ENCODE measurements at regions not wholly inside any gene's neighbourhood (a gene's known extent, or its start where the extent isn't known, plus 50 kb on each side); places are given as distances from the start of the nearest gene placed in this dataset.

DNA sequence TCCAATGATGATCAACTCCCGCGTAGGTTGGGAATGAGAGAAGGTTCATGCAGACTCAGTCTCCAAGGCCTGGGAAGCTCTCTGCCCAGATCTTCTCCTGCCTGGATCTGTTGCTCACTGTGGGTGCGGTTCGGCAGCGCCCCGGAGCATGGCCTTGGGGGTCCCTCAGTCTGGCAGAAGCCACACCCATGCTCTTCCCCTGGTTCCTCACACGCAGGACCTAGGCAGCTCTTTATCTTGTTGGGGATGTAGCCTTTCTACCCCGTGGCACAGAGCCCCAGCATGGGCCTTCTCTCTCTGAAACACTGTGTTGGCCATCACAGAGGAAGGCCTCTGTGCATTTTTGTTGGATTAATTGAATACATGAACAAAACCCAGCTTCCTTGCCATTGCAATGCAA, 1461.6 kb downstream of the BRD1 start:
- no peak overlapping the region for H3K4me3 ChIP-seq
- peaks cover 0 to 16% (median 4%) of the 10 kb centered on the region in 4 donors for H3K4me1 ChIP-seq
- H3K9me3 ChIP-seq = no peaks in the 10 kb centered on the region
- no peaks in the 10 kb centered on the region for H3K36me3 ChIP-seq
- H3K27me3 ChIP-seq = peaks cover 0 to 19% (median 0%) of the 10 kb centered on the region in 3 donors
- WGBS, 5 donors = 71 to 90% (median 81%) methylated on average over 8 of the region's 8 CpGs
- no peak for DNase-seq
- H3K27ac ChIP-seq = no peak overlapping the region
- intact Hi-C loops (cut with DNase I; ENCODE audit: low total_unique reads) = no loop called here
- TF ChIP-seq POLR2A (IDR thresholded peaks at IDR 0.05) (no peak), POLR2AphosphoS5 (IDR thresholded peaks at IDR 0.05) (no peak), EP300 (IDR thresholded peaks at IDR 0.05) (no peak)
- TF ChIP-seq, protein P1, sequence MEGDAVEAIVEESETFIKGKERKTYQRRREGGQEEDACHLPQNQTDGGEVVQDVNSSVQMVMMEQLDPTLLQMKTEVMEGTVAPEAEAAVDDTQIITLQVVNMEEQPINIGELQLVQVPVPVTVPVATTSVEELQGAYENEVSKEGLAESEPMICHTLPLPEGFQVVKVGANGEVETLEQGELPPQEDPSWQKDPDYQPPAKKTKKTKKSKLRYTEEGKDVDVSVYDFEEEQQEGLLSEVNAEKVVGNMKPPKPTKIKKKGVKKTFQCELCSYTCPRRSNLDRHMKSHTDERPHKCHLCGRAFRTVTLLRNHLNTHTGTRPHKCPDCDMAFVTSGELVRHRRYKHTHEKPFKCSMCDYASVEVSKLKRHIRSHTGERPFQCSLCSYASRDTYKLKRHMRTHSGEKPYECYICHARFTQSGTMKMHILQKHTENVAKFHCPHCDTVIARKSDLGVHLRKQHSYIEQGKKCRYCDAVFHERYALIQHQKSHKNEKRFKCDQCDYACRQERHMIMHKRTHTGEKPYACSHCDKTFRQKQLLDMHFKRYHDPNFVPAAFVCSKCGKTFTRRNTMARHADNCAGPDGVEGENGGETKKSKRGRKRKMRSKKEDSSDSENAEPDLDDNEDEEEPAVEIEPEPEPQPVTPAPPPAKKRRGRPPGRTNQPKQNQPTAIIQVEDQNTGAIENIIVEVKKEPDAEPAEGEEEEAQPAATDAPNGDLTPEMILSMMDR (IDR thresholded peaks at IDR 0.05) = no peak

DNA sequence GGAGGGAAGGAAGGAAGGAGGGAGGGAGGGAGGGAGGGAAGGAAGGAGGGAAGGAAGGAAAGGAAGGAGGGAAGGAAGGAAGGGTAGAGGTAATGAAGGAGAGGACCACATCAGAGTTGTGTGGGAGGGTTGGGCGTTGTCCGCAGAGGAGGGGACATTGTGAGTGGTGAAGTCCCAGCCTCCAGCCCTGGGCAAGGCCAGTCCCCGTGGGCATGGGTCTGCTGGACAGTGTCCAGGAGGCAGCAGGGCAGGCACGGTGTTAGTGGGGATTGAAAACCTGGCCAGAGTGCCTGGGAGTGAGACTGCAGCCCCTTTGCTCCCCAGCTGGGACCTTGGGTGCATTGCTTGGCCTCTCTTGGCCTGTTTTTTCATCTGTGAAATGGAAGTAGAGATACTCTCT, 1462.3 kb downstream of the BRD1 start:
- Histone ChIP-seq H3K4me1 (peaks cover 0 to 10% (median 2%) of the 10 kb centered on the region in 4 donors), H3K36me3 (no peaks in the 10 kb centered on the region), H3K4me3 (no peak overlapping the region), H3K27ac (no peak overlapping the region), H3K9me3 (no peaks in the 10 kb centered on the region), H3K27me3 (peaks cover 0 to 13% (median 0%) of the 10 kb centered on the region in 3 donors)
- WGBS, 5 donors = 70 to 84% (median 79%) methylated on average over 4 of the region's 4 CpGs
- peak in 1 of 2 donors; percentile 19 for DNase-seq
- TF ChIP-seq, protein P1 (IDR thresholded peaks at IDR 0.05) = no peak
- TF ChIP-seq POLR2AphosphoS5 (IDR thresholded peaks at IDR 0.05) (no peak), POLR2A (IDR thresholded peaks at IDR 0.05) (no peak), EP300 (IDR thresholded peaks at IDR 0.05) (no peak)
- intact Hi-C loops (cut with DNase I; ENCODE audit: low total_unique reads) = no loop called here

DNA sequence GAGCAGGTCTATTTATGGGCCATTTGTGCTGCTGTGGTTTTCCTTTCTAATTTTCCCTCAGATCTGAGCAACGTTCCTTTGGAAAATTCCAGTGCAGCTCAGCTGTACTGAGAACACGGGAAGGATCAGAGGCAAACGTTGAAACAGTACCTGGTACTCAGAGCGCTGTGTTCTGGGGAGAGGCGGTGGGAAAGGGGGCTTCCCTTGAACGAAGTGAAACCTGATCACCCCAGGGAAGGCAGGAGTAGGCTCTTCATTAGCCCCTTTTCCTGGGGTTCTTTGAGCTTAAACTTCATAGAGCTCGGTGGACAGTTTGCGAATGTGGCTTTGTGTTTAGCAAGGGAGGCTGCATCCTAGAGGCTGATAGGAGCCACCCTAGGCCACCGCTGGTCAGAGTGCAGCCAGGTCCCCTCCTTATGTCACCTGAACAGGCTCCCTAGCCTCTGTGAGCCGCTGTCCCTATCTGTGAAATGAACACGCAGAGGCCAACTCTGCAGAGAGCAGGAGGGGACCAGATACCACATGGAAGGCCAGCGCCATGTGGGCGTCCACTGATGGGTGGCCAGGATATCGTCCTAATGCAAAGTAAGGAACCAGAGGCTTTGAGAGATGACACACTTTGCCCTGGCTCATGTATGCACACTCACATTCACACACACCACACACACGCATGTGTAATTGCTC, 1464.8 kb downstream of the BRD1 start:
- intact Hi-C loops (cut with DNase I; ENCODE audit: low total_unique reads) = no loop called here
- peak in 1 of 2 donors; percentile 16 for DNase-seq
- Histone ChIP-seq H3K9me3 (no peaks in the 10 kb centered on the region), H3K27me3 (peaks cover 0 to 36% (median 0%) of the 10 kb centered on the region in 3 donors), H3K36me3 (no peaks in the 10 kb centered on the region), H3K4me1 (no peaks in the 10 kb centered on the region), H3K27ac (no peak overlapping the region), H3K4me3 (no peak overlapping the region)
- TF ChIP-seq POLR2A (IDR thresholded peaks at IDR 0.05) (no peak), POLR2AphosphoS5 (IDR thresholded peaks at IDR 0.05) (no peak), EP300 (IDR thresholded peaks at IDR 0.05) (no peak)
- TF ChIP-seq, protein P1 (IDR thresholded peaks at IDR 0.05) = no peak
- WGBS, 5 donors = 67 to 80% (median 73%) methylated on average over 12 to 15 of the region's 15 CpGs

DNA sequence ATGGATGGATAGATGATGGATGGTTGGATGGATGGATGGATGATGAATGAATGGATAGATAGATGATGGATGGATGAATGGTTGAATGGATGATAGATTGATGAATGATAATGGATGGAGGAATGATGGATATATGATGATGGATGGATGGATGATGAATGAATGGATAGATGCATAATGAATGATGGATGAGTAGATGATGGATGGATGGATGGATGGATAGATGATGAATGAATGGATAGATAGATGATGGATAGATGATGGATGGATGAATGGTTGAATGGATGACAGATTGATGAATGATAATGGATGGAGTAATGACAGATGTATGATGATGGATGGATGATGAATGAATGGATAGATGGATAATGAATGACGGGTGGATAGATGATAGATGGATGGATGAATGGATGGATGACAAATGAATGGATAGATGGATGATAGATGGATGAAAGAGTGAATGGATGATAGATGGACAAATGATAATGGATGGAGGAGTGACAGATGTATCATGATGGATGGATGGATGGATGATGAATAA, 1466.5 kb downstream of the BRD1 start:
- H3K36me3 ChIP-seq = no peaks in the 10 kb centered on the region
- no peak overlapping the region for H3K4me3 ChIP-seq
- intact Hi-C loops (cut with DNase I; ENCODE audit: low total_unique reads) = no loop called here
- WGBS, 5 donors = 79 to 96% (median 89%) methylated on average over 1 of the region's 1 CpG
- H3K4me1 ChIP-seq = no peaks in the 10 kb centered on the region
- no peak overlapping the region for H3K27ac ChIP-seq
- no peaks in the 10 kb centered on the region for H3K9me3 ChIP-seq
- TF ChIP-seq, protein P1 (IDR thresholded peaks at IDR 0.05) = no peak
- TF ChIP-seq EP300 (IDR thresholded peaks at IDR 0.05) (no peak), POLR2A (IDR thresholded peaks at IDR 0.05) (no peak), POLR2AphosphoS5 (IDR thresholded peaks at IDR 0.05) (no peak)
- peaks cover 0 to 49% (median 0%) of the 10 kb centered on the region in 3 donors for H3K27me3 ChIP-seq
- DNase-seq = no peak
